ENCODE measurements at regions not wholly inside any gene's neighbourhood (a gene's known extent, or its start where the extent isn't known, plus 50 kb on each side); places are given as distances from the start of the nearest gene placed in this dataset.

- H3K4me3 ChIP-seq, result no peak overlapping the region
- no peaks in the 10 kb centered on the region for H3K27me3 ChIP-seq
- no peaks in the 10 kb centered on the region for H3K9me3 ChIP-seq
- H3K9ac ChIP-seq (ENCODE audit: low read depth in 2 of 2, low read length in 2 of 2), result no peak overlapping the region
- intact Hi-C loops (cut with DNase I), result no loop called here
- H3K27ac ChIP-seq, result no peak overlapping the region
- H3K36me3 ChIP-seq, result no peaks in the 10 kb centered on the region
- no peak for DNase-seq
- TF ChIP-seq, protein P1, sequence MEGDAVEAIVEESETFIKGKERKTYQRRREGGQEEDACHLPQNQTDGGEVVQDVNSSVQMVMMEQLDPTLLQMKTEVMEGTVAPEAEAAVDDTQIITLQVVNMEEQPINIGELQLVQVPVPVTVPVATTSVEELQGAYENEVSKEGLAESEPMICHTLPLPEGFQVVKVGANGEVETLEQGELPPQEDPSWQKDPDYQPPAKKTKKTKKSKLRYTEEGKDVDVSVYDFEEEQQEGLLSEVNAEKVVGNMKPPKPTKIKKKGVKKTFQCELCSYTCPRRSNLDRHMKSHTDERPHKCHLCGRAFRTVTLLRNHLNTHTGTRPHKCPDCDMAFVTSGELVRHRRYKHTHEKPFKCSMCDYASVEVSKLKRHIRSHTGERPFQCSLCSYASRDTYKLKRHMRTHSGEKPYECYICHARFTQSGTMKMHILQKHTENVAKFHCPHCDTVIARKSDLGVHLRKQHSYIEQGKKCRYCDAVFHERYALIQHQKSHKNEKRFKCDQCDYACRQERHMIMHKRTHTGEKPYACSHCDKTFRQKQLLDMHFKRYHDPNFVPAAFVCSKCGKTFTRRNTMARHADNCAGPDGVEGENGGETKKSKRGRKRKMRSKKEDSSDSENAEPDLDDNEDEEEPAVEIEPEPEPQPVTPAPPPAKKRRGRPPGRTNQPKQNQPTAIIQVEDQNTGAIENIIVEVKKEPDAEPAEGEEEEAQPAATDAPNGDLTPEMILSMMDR (IDR thresholded peaks at IDR 0.05), result no peak
- no peaks in the 10 kb centered on the region for H3K4me1 ChIP-seq
Observed at GRCh38 chr9:89822996-89823395, 218.2 kb downstream of the GADD45G start.

- intact Hi-C loops (cut with DNase I), result no loop called here
- no peak for DNase-seq
- TF ChIP-seq, protein P1 (IDR thresholded peaks at IDR 0.05), result no peak
- H3K9ac ChIP-seq (ENCODE audit: low read depth in 2 of 2, low read length in 2 of 2), result no peak overlapping the region
- no peak overlapping the region for H3K4me3 ChIP-seq
- no peak overlapping the region for H3K27ac ChIP-seq
- H3K36me3 ChIP-seq, result no peaks in the 10 kb centered on the region
- H3K27me3 ChIP-seq, result no peaks in the 10 kb centered on the region
- no peaks in the 10 kb centered on the region for H3K4me1 ChIP-seq
- no peaks in the 10 kb centered on the region for H3K9me3 ChIP-seq
Observed at GRCh38 chr9:89825669-89826068, 220.9 kb downstream of the GADD45G start.

GRCh38 chr9:89826186-89826585, 221.4 kb downstream of the GADD45G start:
- TF ChIP-seq, protein P1 (IDR thresholded peaks at IDR 0.05), result no peak
- H3K36me3 ChIP-seq, result no peaks in the 10 kb centered on the region
- H3K27me3 ChIP-seq, result no peaks in the 10 kb centered on the region
- no peaks in the 10 kb centered on the region for H3K4me1 ChIP-seq
- H3K4me3 ChIP-seq, result no peak overlapping the region
- no peaks in the 10 kb centered on the region for H3K9me3 ChIP-seq
- no peak overlapping the region for H3K9ac ChIP-seq (ENCODE audit: low read depth in 2 of 2, low read length in 2 of 2)
- H3K27ac ChIP-seq, result no peak overlapping the region
- intact Hi-C loops (cut with DNase I), result no loop called here
- no peak for DNase-seq

- Histone ChIP-seq H3K4me3 (no peak overlapping the region), H3K36me3 (no peaks in the 10 kb centered on the region), H3K27me3 (no peaks in the 10 kb centered on the region), H3K27ac (no peak overlapping the region), H3K4me1 (no peaks in the 10 kb centered on the region), H3K9ac (ENCODE audit: low read depth in 2 of 2, low read length in 2 of 2) (no peak overlapping the region), H3K9me3 (no peaks in the 10 kb centered on the region)
- no peak for DNase-seq
- TF ChIP-seq, protein P1 (IDR thresholded peaks at IDR 0.05), result no peak
- intact Hi-C loops (cut with DNase I), result no loop called here
Observed at GRCh38 chr9:89829346-89829745, 224.5 kb downstream of the GADD45G start.

DNA sequence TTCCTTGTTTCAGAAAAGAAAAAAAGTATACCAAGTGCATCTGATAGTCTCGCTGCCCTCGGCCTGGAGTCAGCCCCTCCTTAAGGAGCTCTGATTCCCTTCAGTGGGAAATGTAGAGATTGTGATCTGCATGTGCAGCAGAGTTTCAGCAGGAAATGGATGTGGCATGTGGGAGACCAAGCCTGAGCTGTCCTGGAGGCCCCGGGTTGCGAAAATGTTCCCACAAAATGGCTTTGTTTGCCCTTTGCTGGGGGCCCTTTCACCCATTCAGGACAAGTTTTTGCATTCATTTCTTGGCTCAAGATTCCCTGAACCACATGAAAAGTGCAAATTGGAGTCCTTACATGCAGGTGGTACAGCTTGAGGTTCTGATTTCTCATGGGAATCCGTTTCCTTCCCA, 230.9 kb downstream of the GADD45G start:
- TF ChIP-seq, protein P1 (IDR thresholded peaks at IDR 0.05), result no peak
- Histone ChIP-seq H3K9ac (ENCODE audit: low read depth in 2 of 2, low read length in 2 of 2) (no peak overlapping the region), H3K4me1 (peaks cover 8% of the 10 kb centered on the region), H3K36me3 (no peaks in the 10 kb centered on the region), H3K9me3 (no peaks in the 10 kb centered on the region), H3K27me3 (no peaks in the 10 kb centered on the region), H3K4me3 (no peak overlapping the region), H3K27ac (no peak overlapping the region)
- intact Hi-C loops (cut with DNase I), result no loop called here
- no peak for DNase-seq

Data from colonic mucosa (tissue), 4 donors.